Colonic mucosa (tissue), 4 donors: ENCODE measurements at regions not wholly inside any gene's neighbourhood (a gene's known extent, or its start where the extent isn't known, plus 50 kb on each side); places are given as distances from the start of the nearest gene placed in this dataset.

ENCODE experiments used
- DNase-seq: peaks from one replicate; pipeline ENCODE4 v3.0.0-alpha.2; 2020
- H3K27ac ChIP-seq: fragments of 200-600 bp; one replicate; pipeline ENCODE4 v1.8.0; 2021
- H3K27me3 ChIP-seq: fragments of 200-600 bp; one replicate; pipeline ENCODE4 v1.8.0; 2021
- H3K36me3 ChIP-seq: fragments of 200-600 bp; one replicate; pipeline ENCODE4 v1.8.0; 2021
- H3K4me1 ChIP-seq: fragments of 200-600 bp; one replicate; pipeline ENCODE4 v1.8.0; 2021; ENCODE audit warnings: mild to moderate bottlenecking
- H3K4me3 ChIP-seq: fragments of 200-600 bp; one replicate; pipeline ENCODE4 v1.8.0; 2021
- H3K9ac ChIP-seq, 2 donors: one replicate each; pipeline ENCODE4 v1.7.0; 2013; ENCODE audit warnings: control low read depth in 2 of 2, low read depth in 2 of 2, low read length in 2 of 2
- H3K9me3 ChIP-seq: fragments of 200-600 bp; one replicate; pipeline ENCODE4 v1.8.0; 2021
- intact Hi-C: fragments of 100-400 bp; cut with DNase I; formaldehyde crosslinking; loops from one replicate; pipeline ENCODE4 v1.14.1; 2022
- TF ChIP-seq, protein P1 (sequence below): fragments of 200-600 bp; IDR thresholded peaks from one replicate; pipeline ENCODE4 v1.8.0; 2022; ENCODE audit warnings: antibody characterized with exemption, mild to moderate bottlenecking
- donor health status: healthy.
- donor health status: DM: no; HTN: no; CAD: no.
- donor health status: DM: no; HTN: no; CAD: no.

DNA sequence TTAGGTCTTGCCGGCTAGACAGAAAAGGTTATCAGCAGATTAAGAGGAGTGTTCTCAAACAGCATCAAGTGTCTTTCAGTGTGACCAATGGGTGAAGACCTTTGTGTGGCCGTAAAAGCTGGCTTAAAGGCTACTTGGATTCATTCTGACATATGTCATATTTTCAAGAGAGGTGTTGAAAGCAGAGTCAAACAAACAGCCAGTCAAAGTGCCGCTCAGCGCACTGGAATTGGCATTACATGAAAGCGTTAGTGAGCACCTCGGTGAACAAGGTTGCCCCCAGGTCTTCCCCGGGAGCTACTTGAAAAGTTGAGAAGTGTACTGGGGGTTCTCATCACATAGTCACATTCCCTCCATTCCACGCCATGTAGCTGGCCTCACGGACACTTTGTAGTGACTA is 148.9 kb downstream of the SOX3 start:
- intact Hi-C loops, result no loop called here
- no peaks in the 10 kb centered on the region for H3K27me3 ChIP-seq
- no peak overlapping the region for H3K27ac ChIP-seq
- DNase-seq, result no peak
- H3K36me3 ChIP-seq, result no peaks in the 10 kb centered on the region
- no peak overlapping the region for H3K4me3 ChIP-seq
- TF ChIP-seq, protein P1, sequence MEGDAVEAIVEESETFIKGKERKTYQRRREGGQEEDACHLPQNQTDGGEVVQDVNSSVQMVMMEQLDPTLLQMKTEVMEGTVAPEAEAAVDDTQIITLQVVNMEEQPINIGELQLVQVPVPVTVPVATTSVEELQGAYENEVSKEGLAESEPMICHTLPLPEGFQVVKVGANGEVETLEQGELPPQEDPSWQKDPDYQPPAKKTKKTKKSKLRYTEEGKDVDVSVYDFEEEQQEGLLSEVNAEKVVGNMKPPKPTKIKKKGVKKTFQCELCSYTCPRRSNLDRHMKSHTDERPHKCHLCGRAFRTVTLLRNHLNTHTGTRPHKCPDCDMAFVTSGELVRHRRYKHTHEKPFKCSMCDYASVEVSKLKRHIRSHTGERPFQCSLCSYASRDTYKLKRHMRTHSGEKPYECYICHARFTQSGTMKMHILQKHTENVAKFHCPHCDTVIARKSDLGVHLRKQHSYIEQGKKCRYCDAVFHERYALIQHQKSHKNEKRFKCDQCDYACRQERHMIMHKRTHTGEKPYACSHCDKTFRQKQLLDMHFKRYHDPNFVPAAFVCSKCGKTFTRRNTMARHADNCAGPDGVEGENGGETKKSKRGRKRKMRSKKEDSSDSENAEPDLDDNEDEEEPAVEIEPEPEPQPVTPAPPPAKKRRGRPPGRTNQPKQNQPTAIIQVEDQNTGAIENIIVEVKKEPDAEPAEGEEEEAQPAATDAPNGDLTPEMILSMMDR, result no peak
- no peak overlapping the region for H3K9ac ChIP-seq
- H3K9me3 ChIP-seq, result no peaks in the 10 kb centered on the region
- H3K4me1 ChIP-seq, result no peaks in the 10 kb centered on the region

DNA sequence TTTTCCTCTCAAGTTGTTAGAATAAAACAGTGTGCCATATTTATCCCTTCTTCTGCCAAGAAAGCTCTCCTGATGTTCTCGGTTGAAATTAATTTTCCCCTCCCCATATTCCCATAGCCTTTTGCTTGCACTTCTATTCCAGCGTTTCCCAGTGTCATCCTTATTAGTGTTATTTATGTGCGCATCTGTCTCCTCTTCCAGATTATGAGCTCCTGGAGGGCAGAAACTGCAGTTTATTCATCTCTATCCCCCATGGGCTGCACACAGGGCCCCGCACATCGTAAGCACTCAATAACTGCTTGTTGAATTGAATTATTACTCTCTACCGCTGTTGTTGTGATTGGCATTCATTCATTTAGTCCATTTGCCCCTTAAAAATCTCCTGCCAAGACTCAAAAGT is 149.4 kb downstream of the SOX3 start:
- DNase-seq, result no peak
- Histone ChIP-seq H3K9me3 (no peaks in the 10 kb centered on the region), H3K4me1 (no peaks in the 10 kb centered on the region), H3K36me3 (no peaks in the 10 kb centered on the region), H3K4me3 (no peak overlapping the region), H3K27me3 (no peaks in the 10 kb centered on the region), H3K9ac (no peak overlapping the region), H3K27ac (no peak overlapping the region)
- TF ChIP-seq, protein P1, result no peak
- intact Hi-C loops, result no loop called here

DNA sequence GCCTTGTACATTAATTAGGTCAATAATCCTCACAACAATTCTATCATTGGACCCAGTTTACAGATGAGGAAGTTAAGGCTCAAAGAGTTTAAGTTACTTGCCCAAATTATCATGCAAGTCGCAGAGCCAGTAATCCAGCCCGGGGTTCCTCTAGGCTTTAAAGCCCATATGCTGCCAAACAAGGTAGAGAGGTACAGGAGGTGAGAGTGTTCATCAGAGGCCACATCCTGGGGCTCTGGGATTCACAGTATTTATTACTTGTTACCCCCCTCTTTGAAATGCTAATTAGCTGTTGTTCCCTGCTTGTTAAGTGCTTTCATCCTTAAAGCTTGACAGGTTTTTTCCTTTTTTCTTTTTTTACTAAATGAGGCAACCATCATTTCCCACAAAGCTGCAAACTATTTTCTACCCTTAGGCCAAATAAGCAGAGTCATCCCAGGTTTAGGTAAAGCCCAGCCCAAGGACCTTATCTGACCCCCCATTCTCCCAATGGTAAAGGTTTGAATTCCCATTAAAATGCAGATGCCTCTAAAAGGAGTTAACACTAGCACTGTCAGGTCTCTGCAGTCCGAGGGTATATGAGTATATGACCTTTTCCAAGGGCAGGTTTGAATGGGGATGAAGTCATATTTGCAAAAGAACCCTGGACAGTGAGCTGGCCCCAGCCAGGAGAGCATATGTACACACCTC is 150.3 kb downstream of the SOX3 start:
- intact Hi-C loops, result no loop called here

DNA sequence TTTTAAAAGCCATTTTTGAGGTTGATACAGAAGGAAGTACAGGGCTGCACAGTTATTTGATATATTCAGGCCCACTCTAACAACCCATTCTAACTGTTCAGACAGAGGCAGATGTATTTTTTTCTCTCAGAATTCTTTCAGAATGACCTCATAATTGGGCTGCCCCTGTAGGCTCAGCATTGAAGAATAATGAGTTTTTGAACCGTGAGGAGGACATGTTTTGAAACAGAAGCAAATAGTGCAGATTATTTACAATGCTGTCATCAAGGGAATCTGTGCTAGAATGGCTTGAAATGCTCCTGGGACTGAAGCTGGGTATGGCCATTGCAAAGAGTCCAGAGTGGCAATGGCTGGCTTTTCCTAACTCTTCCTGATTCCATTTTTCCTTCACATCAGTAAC is 158.1 kb downstream of the SOX3 start:
- intact Hi-C loops, result no loop called here
- TF ChIP-seq, protein P1, result no peak
- no peaks in the 10 kb centered on the region for H3K9me3 ChIP-seq

More for the DNA sequence above, 150.3 kb downstream of the SOX3 start:
- no peak overlapping the region for H3K9ac ChIP-seq
- TF ChIP-seq, protein P1, result no peak
- H3K27ac ChIP-seq, result no peak overlapping the region
- H3K9me3 ChIP-seq, result no peaks in the 10 kb centered on the region
- no peaks in the 10 kb centered on the region for H3K27me3 ChIP-seq
- no peak overlapping the region for H3K4me3 ChIP-seq
- H3K36me3 ChIP-seq, result no peaks in the 10 kb centered on the region
- H3K4me1 ChIP-seq, result no peaks in the 10 kb centered on the region
- DNase-seq, result no peak

DNA sequence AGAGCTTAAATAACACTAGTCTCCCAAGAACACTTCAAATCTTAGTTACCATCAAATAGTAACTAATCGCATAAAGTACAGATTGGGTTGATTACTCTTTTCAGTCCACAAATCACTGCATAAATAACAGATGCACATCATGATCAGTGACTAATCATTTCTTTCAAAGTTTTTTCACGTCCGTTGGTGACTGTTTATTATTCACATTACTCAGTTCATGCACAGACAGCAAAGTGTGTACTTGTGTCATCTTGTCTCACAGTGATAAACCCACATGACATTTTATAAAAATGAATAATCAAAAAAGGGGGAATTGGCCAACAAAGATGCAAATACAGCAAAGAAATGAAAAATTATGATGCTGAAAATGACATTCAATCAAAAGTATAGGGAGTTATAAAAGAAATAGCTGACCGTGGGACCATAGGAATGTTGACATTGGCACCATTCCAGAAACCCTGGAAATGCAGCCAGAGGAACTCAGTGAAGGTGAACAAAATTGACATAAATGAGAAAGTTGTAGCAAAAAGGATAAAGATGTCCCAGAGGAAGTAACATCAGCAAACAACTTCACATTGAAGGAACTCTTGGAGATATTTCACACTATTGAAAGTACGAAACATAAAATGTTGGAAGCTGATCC is 161.5 kb downstream of the SOX3 start:
- Histone ChIP-seq H3K9ac (no peak overlapping the region), H3K27ac (no peak overlapping the region), H3K4me1 (no peaks in the 10 kb centered on the region), H3K4me3 (no peak overlapping the region), H3K36me3 (no peaks in the 10 kb centered on the region), H3K9me3 (no peaks in the 10 kb centered on the region), H3K27me3 (no peaks in the 10 kb centered on the region)
- intact Hi-C loops, result no loop called here
- TF ChIP-seq, protein P1, result no peak
- no peak for DNase-seq

More for the DNA sequence above, 158.1 kb downstream of the SOX3 start:
- Histone ChIP-seq H3K4me3 (no peak overlapping the region), H3K9ac (no peak overlapping the region), H3K4me1 (no peaks in the 10 kb centered on the region), H3K27me3 (no peaks in the 10 kb centered on the region), H3K27ac (no peak overlapping the region), H3K36me3 (no peaks in the 10 kb centered on the region)
- DNase-seq, result no peak
